GM12878 (cell line): ENCODE measurements at regions not wholly inside any gene's neighbourhood (a gene's known extent, or its start where the extent isn't known, plus 50 kb on each side); places are given as distances from the start of the nearest gene placed in this dataset.

Experiments used
- EP300 ChIP-seq, 2 experiments: fragments of 150-350 bp in 1 of 2; IDR thresholded peaks; 2 replicates each; pipeline ENCODE4 v1.6.1; 2011 to 2012; ENCODE audit warnings: low read depth in 2 of 2, low read length in 2 of 2, borderline replicate concordance in 1 of 2, improper control_type of control experiment in 1 of 2, inconsistent platforms in 1 of 2; ENCODE audit not compliant: control insufficient read depth in 1 of 2
- EZH2 ChIP-seq: IDR thresholded peaks from 2 replicates; pipeline ENCODE4 v1.6.1; 2012; ENCODE audit warnings: low read depth, mild to moderate bottlenecking, control low read depth, inconsistent platforms, low read length, borderline replicate concordance; ENCODE audit not compliant: control insufficient read depth
- GABPA ChIP-seq: IDR thresholded peaks from 2 replicates; pipeline ENCODE4 v1.6.1; 2014; ENCODE audit warnings: antibody characterized with exemption, low read depth, mild to moderate bottlenecking, inconsistent platforms
- HDAC6 ChIP-seq: fragments of 200-600 bp; sonication (generic); IDR thresholded peaks from one replicate; pipeline ENCODE4 v1.8.0; 2017; ENCODE audit warnings: antibody characterized with exemption; ENCODE audit not compliant: unreplicated experiment
- IRF3 ChIP-seq: fragments of 450-650 bp; IDR thresholded peaks from 2 replicates; pipeline ENCODE4 v1.6.1; 2014; ENCODE audit warnings: mild to moderate bottlenecking
- MYC ChIP-seq: IDR thresholded peaks from 2 replicates; pipeline ENCODE4 v1.6.1; 2011; ENCODE audit warnings: mild to moderate bottlenecking, low read length, moderate library complexity, inconsistent platforms; ENCODE audit not compliant: insufficient read depth, insufficient replicate concordance, insufficient read length, severe bottlenecking
- NFYB ChIP-seq: IDR thresholded peaks from 2 replicates; pipeline ENCODE4 v1.6.1; 2011; ENCODE audit warnings: low read depth, mild to moderate bottlenecking, low read length, improper control_type of control experiment, moderate library complexity; ENCODE audit not compliant: insufficient read depth
- POLR2AphosphoS5 ChIP-seq: IDR thresholded peaks from 2 replicates; pipeline ENCODE4 v1.6.1; 2011; ENCODE audit warnings: mild to moderate bottlenecking, low read length, inconsistent platforms
- POU2F2 ChIP-seq: IDR thresholded peaks from 3 replicates; pipeline ENCODE4 v1.6.1; 2011; ENCODE audit warnings: low read depth, mild to moderate bottlenecking, low read length, borderline replicate concordance
- SREBF1 ChIP-seq: IDR thresholded peaks from 2 replicates; pipeline ENCODE4 v1.6.1; 2012; ENCODE audit warnings: mild to moderate bottlenecking, low read length
- SUZ12 ChIP-seq: fragments of 200-600 bp; sonication (generic); IDR thresholded peaks from one replicate; pipeline ENCODE4 v1.6.1; 2018; ENCODE audit warnings: antibody characterized with exemption, mild to moderate bottlenecking; ENCODE audit not compliant: unreplicated experiment
- ZNF687 ChIP-seq: fragments of 450-650 bp; IDR thresholded peaks from 2 replicates; pipeline ENCODE4 v1.6.1; 2017; ENCODE audit warnings: mild to moderate bottlenecking, moderate library complexity

GRCh38 chr18:43868497-43868995 is 591.3 kb upstream of the SYT4 start (continued):
- TF ChIP-seq ZNF687: no peak
- TF ChIP-seq EP300 (IDR thresholded peaks at IDR 0.05; ENCODE audit: borderline replicate concordance in 1 of 2, control insufficient read depth in 1 of 2, low read depth in 2 of 2, low read length in 2 of 2): no peak
- no peak for TF ChIP-seq POU2F2
- no peak for TF ChIP-seq IRF3
- TF ChIP-seq SUZ12: no peak
- TF ChIP-seq POLR2AphosphoS5: no peak
- TF ChIP-seq MYC: no peak
- no peak for TF ChIP-seq GABPA
- TF ChIP-seq NFYB: no peak
- no peak for TF ChIP-seq SREBF1
- no peak for TF ChIP-seq HDAC6
- no peak for TF ChIP-seq EZH2
